Renal pelvis (tissue), 1 donor: ENCODE measurements at regions not wholly inside any gene's neighbourhood (a gene's known extent, or its start where the extent isn't known, plus 50 kb on each side); places are given as distances from the start of the nearest gene placed in this dataset.
A peak's percentile ranks its signal among the peaks of the same experiment; 100 is the strongest.

Experiments
- DNase-seq: peaks from one replicate; pipeline ENCODE4 v3.0.0-alpha.2; 2013

DNA sequence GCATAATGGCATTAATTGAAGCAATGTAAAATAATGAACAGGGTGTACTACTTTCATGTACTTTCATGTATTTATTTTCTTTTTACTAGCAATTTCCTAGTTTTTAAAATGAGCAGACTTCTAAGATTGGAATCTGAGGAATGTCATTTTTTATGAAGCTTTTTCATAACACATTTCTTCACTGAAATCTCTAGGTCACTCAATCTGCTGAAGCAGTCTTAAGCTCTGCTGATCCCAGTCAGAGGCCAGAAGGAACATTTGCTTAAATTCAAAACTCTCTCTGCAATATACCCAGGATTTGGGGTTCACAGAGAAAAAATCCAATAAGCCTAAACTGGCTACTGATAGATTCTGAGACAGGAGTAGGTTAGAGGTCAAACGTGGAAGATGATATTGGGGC is 73.6 kb upstream of the CNTN1 start:
- DNase-seq: no peak

DNA sequence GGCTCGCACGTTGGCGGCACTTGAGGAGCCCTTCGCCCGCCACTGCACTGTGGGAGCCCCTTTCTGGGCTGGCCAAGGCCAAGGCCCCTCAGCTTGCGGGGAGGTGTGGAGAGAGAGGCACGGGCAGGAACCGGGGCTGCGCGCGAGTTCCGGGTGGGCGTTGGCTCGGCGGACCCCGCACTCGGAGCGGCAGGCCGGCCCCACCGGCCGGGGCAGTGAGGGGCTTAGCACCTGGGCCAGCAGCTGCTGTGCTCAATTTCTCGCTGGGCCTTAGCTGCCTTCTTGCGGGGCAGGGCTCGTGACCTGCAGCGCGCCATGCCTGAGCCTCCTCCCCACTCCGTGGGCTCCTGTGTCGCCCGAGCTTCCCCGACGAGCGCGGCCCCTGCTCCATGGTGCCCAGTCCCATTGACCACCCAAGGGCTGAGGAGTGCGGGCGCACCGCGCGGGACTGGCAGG is 71.6 kb upstream of the CNTN1 start:
- no peak for DNase-seq

DNA sequence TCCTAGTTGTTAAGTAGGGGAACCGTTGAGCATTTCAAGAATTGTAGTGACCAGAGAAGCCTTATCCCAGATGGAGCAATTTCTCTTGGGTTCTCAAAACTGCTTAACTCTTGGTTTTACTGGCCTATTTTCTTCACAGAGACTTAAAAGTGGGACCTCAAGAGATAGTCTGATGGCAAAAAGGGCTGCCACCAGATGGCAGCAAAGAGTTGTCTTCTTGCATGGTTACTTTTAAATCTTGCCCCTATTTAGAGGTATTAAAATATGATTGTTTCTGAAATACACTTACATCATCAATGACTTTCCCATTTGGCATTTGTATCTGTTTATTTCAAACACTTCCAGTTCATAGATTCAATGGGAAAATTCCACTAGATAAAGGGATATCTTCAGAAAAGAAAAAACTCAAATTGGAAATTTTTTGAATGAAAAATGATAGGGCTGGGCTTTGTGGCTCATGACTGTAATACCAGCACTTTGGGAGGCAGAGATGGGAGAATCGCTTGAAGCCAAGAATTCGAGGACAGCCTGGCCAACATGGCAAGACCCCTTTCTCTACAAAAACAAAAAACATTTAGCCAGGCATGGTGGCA is 69.9 kb upstream of the CNTN1 start:
- peak; percentile 47 for DNase-seq

DNA sequence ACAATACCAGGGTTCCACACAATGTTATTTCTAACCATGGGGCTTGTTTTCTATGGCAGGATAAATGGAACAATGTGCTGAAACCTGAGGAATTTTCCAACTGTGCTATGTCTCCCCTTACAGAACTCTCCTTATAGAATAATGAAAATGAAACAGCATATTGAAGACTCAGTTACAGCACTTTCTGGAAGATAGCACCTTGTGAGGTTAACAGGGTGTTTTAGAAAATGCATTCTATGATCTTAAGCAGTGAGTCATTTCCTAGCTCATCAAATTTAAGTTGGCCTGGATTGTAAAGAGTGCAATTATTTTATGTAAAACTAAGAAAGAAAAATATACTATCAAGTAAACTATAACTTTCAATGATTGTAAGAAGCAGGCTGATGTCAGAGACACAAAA is 60.1 kb upstream of the CNTN1 start:
- DNase-seq: no peak

DNA sequence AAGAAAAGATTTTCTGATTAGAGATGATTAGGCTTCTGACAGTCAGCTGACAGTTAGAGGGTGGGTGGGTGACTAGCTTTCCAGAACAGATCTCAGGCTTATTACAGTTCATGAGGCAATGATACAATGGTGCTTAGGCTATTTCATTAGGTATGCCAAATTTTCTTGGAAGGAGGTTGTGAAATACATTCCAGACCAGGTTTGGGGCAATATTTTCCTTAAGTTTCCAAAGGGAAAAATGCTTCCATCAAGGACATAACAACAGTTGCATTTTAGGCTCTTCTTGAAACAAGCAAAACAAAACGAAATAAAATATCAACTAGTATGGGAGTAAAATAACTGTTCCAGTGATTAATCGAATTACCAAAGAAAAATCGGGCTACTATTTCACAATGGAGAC is 59.3 kb upstream of the CNTN1 start:
- no peak for DNase-seq

DNA sequence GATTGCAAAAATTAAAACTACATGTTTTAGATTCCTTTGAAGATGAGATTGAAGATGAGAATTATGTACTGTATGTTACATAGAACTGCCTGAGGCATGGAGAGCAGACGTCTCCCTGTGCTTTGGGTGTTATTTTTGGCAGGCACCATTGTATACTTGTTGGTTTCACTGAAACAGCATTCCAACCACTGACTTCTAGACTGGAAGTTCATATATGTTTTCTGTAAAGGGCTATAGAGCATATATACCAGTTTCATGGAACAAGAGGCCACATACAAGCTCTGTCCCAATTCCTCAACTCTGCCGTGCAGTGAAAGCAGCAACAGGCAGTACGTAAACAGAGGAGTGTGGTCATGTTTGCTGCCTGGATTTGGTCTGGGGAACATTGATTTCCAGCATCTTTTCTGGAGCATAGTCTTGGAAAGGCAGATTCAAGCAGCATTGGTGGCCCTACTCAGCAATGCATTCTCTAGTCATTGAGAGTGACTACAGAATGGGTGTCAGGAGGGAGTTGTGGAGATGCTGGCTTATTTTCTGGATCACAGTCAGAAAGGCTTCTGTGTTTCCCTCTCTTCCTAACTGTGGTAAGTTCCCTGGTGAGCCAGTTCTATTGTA is 57.6 kb upstream of the CNTN1 start:
- DNase-seq: no peak

DNA sequence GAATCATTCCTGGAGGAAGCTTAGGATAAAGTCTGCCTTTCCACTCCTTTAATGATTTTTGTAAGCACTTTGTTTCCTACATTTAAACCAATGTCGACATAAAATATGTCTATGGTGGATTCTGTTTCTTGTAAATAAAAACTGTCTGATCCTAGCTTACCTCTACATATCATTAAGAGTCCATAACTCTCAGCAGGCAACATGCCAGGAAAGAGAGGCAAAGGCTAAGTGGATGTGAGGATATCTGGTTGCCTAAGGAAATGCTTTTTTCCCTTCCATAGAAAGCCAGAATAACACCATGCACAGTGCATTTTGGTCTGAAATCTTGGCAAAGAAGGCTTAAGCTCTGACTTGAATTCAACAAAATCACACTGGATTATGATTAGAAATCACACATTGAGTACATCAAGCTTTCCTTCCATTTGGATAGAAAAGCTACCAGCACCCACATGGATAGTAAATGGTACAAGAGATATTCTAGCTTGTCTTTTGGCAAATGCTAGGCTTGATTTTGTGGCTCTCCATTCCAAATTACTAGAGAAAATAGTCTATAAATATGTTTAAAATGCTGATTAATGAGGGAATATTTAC is 57.0 kb upstream of the CNTN1 start:
- no peak for DNase-seq
